NCI-H2196 (cell line): ENCODE measurements at regions not wholly inside any gene's neighbourhood (a gene's known extent, or its start where the extent isn't known, plus 50 kb on each side); places are given as distances from the start of the nearest gene placed in this dataset.

ENCODE experiments used
- DNase-seq: peaks from one replicate; lab custom pipeline; 2025; ENCODE audit not compliant: unreplicated experiment; lab: John Stamatoyannopoulos, UW

- no peak for DNase-seq
Observed at GRCh38 chrY:7465185-7465621, 553.7 kb upstream of the AMELY start.

- DNase-seq = no peak
Observed at GRCh38 chrY:7464742-7465141, 553.2 kb upstream of the AMELY start.

- DNase-seq = no peak
Observed at GRCh38 chrY:7463711-7464110, 552.2 kb upstream of the AMELY start.

GRCh38 chrY:7463196-7463595 is 551.6 kb upstream of the AMELY start:
- DNase-seq = no peak

GRCh38 chrY:7462657-7463056 is 551.1 kb upstream of the AMELY start:
- DNase-seq = no peak

DNA sequence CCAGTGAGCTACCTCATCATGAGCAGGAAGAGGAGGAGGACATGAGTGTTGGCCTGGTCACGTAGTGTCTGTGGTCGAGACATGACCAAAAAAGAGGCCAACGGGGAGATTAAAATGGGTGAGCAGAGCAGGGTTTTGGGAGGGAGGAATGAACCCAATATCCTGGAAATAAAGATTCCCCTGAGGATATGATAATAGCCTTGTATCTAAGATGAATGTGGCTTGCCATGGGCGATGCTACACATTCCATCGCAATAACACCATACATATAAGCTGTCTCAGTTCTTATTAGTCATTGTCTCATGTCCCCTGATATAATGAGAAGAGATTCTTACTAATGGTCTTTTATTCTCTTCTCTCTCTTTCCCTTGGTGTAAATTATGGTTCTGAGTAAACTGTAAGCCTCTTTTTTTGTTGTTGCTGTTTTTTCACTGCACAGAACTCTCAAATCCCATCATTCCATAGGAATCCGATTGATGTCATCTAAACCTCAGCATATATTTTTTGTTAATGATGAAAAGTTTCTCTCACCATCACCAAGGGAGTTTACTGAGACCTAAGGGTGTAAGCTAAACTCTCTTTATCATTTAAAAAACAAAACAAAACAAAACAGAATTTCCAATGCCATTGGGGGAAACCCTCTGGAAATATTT is 550.4 kb upstream of the AMELY start:
- no peak for DNase-seq

- no peak for DNase-seq
Observed at GRCh38 chrY:7459802-7460201, 548.2 kb upstream of the AMELY start.

GRCh38 chrY:7458301-7459078 is 546.9 kb upstream of the AMELY start:
- no peak for DNase-seq

DNA sequence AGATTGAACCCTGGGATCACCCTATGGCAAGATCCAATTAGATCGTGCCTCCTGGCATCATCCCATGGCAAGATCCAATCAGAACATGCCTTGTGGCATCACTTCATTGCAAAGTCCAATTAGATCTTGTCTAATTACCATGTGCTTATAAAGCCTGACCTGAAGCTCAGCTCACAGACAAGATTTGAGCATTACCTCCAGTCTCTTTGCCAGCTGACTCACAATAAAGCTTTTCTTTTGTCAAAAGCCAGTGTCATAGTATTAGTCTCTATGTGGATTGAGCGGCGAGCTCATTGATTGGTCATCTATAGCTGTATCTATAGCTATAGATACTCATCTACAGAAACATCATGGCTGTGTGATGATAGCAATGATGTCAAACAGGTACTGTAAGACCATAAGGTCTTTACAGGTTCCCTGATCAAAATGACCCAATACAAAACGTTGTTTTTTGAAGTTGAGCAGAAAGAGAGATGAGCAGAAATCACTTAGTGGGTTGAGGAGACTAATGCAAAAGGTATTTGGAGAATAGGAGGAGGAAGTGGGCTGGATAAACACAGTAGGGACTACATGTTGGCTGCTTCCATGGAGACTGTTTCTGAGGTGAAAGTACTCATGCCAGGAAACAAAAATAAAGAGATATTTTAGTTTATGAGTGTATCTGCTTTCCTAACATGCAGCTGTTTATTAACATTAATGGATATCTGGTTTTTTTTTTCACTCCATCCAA is 545.9 kb upstream of the AMELY start:
- no peak for DNase-seq

- no peak for DNase-seq
Observed at GRCh38 chrY:7455626-7456025, 544.1 kb upstream of the AMELY start.

DNA sequence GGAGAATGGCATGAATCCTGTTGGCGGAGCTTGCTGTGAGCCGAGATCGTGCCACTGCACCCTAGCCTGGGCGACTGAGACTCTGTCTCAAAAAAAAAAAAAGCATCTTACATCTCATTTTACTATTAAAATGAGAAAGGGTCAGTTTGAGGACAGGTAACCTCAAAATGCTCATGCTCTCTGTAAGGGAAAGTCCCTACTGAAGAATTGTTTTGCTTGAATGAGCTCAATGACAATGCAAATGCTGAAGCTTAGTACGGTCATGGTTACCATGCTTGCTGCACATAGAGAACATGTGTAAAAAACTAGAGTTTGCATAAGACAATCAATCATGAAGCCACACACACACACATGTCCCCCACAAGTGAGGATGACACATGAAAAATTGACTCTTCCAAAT is 541.8 kb upstream of the AMELY start:
- DNase-seq = no peak

DNA sequence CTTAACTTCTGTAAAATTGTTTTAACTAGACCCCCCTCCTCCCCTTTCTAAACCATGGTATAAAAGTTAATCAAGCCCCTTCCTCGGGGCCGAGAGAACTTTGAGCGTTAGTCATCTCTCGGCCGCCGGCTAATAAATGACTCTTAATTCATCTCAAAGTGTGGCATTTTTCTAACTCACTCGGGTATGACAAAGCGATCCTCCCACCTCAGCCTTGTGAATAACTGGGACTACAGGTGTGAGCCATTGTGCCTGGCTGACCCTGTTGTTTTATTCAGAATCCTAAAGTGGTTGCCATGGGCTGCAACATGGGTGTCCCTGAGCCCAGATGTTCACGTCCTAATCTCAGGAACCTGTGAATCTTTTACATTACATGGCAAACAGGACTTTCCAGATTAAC is 540.7 kb upstream of the AMELY start:
- no peak for DNase-seq

GRCh38 chrY:7449860-7450259 is 538.3 kb upstream of the AMELY start:
- DNase-seq = no peak

DNA sequence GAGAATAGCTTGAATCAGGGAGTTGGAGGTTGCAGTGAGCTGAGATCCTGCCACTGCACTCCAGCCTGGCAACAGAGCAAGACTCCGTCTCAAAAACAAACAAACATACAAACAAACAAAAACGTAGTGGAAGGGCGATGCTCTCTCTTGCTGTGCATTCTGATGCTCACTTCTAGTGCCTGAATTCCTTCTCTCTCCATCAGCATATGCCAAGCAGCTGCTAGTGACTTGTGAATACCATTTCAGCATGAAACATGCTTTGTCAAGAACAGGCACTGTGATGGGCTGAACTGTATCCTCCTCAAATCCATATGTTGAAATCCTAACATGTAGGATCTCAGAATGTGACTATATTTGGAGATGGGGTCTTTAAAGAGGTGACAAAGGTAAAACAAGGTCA is 537.1 kb upstream of the AMELY start:
- no peak for DNase-seq

DNA sequence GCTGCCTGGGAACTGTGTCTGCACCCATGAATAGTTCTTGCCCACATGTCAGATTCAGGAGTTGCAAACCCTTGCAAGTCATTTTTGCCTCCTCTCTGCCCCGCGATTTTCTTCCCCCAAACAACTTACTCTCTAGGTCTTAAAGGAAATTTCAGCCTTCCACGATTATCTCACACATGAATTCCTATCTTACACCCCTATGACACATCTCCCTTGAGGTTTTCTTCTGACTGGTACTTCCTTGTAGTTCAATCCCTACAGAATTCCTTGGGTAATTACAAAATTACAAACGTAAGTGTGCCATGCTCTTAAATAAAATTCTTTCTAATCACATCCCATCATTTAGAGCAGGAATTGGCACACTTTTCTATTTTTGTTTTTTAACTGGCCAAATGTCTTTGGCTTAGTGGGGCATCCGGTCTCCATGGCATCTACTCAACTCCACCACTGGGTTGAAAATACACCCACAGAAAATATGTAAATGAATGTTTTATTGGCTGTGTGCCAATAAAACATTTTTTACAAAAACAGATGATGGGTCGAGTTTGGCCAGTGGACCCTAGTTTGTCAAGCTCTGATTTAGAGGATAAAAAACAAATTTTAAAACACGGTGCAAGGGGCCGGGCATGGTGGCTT is 536.4 kb upstream of the AMELY start:
- no peak for DNase-seq

DNA sequence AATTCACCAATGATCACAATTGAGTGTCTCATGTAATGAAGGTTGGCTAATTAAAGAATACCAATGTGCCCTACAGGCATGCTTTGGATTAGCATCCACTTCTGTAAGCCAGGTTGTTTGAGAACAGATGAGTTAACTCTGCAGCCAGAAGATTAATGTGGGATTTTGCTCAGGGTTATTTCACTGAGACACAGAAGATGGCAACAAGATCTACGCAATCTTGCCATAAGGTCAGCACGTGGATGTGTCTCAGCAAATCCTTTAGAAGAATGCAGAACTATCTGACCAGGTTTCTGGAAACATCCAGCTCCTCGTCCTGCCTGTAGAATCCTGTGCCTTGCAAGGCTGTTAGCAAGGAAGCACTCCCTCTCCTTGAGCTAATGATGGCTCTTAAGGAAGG is 532.6 kb upstream of the AMELY start:
- no peak for DNase-seq

DNA sequence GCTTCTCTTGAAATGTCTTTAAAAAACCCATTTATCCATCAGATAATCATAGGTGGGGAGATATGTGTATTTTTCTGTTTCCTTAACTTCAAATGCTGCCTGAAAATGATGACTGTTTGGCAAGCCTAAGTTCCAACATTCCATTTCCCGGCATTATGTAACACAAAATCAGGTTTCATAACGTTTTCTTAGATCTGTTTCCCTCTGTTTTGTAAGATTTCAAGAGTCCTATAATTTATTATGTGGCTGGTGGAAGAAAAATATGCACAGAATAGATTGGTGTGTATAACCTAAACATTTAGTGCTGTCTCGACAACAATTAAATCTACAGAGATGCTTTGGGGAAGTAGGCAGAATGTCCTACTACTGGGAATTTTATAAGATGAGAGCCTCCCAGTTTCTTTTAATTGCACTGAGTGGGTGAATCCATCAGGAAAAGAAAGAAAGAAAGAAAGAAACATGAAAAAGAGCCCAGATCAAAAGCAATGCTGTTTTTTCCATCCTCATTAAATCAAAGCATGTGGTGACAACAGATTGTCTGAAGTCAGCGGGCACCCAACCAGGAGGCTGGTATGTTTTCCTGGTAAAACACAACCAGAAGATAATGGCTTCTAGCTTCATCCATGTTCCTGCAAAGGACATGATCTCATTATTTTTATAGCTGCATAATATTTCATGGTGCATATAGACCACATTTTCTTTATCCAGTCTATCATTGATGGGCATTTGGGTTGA is 529.4 kb upstream of the AMELY start:
- no peak for DNase-seq

DNA sequence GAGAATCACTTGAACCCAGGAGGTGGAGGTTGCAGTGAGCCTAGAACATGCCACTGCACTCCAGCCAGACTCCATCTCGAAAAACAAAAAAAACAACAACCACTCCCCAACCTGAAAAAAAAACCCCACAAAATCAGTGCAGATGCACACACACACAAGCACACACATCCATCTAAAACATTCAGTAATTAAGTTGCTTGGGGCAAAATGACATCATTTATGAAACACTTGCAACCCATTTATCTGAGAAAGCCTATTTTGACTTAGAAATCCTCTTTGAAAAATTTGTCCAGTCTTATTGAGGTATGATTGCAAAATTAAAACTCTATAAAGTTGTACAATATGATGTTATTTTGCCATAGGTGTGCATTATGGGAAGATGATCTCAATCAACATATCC is 525.5 kb upstream of the AMELY start:
- no peak for DNase-seq

DNA sequence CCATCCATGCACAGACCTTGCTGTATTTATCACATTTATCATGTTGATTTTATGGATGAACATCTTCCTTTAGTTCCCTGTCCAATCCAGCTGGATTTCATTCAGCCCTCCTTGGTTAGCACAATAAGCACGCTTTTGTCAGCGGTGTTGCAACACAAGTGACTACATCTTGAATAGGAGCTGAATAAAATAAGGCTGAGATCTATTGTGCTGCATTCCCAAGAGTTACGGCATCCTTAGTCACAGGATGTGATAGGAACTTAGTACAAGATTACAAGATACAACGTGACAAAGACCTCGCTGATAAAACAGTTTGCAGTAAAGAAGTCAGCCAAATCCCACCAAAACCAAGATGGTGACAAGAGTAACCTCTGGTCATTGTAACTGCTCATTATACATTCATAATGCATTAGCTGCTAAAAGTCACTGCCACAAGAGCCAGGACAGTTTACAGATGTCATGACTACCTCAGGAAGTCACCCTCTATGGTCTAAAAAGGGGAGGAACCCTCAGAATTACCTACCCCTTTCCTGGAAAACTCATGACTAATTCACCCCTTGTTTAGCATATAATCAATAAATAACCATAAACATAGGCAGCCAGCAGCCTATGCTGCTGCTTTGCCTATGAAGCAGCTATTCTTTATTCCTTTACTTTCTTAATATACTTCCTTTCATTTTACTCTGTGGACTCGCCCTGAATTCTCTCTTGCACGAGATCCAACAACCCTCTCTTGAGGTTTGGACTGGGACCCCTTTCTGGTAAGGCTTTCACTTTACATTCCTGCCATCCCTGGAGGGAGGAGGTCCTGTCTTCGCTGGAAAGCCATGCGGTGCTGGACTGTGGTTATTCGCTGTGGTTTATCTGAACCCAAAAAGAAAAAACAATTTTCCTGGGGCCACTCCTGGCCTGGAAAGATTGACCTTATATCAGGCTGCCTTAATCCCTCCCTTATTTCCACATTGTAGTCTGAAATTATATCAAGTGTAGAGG is 522.6 kb upstream of the AMELY start:
- no peak for DNase-seq

- no peak for DNase-seq
Observed at GRCh38 chrY:7419165-7419564, 507.6 kb upstream of the AMELY start.
